T-helper 1 cell treated with Interleukin-12 subunit alpha and Interleukin-12 subunit beta and Interleukin-4 antibody, amounts not matched to agents 30 ng/mL and 1 ng/mL, for 36 hours (primary cell): ENCODE measurements at regions not wholly inside any gene's neighbourhood (a gene's known extent, or its start where the extent isn't known, plus 50 kb on each side); places are given as distances from the start of the nearest gene placed in this dataset.
"Not testable (repeated sequence)": the region's sequence is repeated elsewhere in the genome, so short reads cannot be mapped to it uniquely, and the experiment has no call there.

Experiments
- intact Hi-C: fragments of 100-400 bp; cut with micrococcal nuclease; formaldehyde crosslinking; loops from one replicate; pipeline ENCODE4 v1.15.1; 2024

DNA sequence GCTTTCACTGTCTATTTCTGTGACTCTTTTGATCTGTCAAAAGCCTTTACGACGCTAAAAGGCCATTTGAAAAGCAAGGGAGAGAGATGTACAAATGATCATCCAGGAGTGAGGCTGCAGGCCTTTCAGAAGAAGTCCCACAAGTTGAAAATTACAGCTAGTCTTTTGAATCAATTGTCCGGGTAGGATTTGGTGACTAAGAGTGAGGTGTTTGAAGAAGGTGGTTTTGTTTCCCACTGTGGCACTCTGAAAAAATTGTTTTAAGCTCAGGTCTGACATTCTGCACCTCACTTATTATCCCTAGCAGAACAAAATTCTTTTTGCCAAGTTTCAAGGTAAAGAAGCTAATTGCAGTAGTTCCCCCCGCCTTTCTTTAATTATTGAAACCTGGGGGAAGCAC is 50.8 kb upstream of the TMEM108 start:
- intact Hi-C loops = no loop called here

DNA sequence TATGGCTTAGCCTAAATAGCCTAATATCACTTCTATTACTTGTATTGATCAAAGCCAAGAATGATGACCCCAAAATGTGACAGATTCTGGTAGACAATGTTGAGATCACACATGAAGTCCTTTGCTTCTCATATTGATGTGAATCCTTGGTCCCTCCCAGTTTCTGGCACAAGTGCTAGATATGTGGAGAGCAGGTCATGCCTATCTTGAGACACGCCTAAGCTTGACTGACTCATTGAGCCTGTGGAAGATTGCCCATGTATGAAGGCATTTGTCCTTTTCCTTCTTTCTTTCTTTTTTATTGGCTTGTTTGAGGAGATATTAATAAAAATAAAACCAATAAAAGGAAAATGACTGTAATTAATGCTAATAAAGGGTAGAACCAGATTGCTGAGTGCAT is 54.0 kb upstream of the TMEM108 start:
- intact Hi-C loops = no loop called here

DNA sequence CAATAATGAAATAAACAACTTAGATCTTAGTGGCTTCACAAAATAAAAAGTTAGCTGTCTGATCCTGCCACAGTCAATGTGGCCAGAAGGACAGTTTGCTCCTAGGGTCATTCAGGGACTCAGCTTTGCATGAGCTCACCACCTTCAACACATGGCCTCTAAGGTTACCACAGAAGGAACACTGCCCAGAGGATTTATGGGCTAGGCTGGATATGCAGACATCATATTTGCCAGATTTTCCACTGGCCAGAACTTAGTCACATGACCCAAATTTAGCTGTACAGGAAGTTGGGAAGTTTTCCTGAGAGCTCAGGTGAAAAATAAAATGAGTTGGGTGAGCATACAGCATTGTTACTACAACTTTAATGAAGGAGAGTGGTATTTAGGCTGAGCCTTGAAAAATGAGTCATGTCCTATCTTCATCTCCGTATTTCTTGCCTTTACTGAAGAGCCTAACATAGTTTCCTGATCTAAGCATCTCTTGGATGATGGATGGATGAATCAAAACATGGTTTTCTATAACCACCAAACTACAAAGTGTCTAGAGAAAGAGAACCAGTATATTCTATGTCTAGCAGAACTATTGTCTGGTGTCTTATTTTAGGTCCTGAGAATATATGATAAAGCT is 54.9 kb upstream of the TMEM108 start:
- intact Hi-C loops = no loop called here

DNA sequence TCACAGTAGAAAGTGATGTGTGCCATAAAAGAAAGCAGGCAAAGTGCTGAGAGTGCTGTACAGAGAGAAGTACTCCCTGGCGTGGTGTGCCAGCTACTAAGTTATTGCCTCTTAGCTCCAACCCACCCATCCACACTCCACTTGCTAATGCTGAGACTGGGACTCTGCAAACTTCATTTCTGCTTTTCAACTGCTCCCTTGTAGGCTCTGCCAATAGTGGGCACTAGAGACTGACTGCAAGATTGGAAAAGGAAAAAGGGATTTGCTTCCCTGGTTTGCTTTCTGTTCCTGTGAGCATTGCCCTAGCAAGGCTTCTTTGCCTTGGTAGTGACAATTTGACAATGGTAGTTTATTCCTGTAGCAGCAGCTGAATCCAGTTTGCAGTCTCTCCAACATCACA is 56.5 kb upstream of the TMEM108 start:
- intact Hi-C loops = no loop called here

DNA sequence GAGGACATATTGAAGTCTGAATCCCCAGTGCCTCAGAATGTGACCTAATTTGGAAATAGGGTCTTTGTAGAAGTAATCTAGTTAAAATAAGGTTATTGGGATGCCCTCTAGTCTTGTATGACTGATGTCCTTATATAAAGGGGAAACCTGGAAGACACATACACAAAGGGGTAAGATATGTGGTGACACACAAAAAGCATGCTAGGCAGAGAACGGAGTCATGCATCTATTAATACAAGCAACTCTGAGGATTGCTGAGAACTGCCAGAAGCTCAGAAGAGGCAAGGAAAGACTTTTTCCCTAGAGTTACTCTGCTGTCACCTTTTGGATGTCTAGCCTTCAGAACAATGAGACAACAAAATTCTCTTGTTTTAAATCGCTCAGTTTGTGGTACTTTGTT is 58.1 kb upstream of the TMEM108 start:
- intact Hi-C loops = no loop called here

DNA sequence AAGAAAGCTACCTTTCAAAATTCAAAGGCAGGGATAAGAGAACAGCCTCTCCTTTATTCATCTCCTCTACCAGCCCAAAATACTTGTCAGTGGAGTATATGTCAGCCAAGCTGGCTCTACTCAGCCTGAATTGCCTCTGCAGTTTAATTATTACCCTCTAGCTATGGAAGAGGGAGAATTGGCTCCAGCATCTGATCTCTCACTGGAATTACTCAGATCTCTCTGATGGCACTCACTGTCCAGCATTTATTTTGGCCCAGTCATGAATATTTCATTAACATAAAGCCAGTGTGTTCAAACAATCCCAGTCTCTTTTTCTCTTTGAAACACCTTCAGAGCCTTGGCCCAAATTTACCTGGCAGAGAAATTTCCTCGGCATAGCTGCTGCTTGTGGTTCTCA is 58.6 kb upstream of the TMEM108 start:
- intact Hi-C loops = no loop called here

DNA sequence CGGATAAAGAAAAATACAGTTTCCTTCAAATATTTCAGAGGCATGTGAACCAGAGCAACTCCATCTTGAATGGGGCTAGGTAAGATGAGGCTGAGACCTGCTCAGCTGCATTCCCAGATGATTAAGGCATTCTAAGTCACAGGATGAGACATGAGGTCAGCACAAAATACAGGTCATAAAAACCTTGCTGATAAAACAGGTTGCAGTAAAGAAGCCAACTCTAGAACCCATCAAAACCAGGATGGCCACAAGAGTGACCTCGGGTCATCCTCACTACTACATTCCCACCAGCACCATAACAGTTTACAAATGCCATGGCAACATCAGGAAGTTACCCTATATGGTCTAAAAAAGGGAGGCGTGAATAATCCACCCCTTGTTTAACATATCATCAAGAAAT is 59.2 kb upstream of the TMEM108 start:
- intact Hi-C loops = not testable (repeated sequence)

DNA sequence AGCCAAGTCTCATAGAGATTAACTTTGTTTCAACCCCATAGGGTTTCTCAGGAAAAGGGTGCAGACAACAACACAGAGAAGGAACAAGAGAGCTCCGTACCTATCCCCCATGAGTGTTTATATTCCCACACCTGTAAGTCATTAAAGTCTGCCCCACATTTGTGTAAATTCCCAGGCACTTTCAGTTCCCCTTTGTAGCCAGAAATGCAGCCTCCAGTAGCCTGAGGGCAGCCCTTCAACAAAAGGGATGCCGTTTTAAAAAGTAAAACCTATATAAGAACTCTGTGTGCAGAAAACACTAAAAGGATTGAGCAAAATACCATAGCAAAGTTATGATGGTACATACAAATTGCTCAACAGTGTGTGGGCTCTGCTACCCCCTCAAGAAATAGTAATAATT is 59.7 kb upstream of the TMEM108 start:
- intact Hi-C loops = no loop called here

DNA sequence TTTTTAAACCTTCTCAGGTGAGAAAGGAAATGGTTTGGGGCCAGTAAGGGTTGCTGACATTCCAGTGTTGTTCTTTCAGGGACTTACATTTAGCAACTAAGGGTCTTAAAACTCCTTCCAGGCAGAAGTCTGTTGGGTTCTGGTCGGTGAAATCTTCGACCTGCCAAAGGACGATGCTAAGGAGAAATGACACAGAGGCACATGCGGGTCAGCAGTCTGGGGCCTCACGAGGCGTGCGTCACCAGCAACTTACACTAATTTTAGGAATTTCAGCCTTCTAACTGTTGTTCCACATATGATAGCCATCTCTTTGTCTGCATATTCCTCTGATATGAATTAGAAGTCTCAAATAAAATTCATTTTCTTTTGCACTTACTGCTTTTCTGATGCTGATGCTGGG is 64.1 kb upstream of the TMEM108 start:
- intact Hi-C loops = no loop called here

DNA sequence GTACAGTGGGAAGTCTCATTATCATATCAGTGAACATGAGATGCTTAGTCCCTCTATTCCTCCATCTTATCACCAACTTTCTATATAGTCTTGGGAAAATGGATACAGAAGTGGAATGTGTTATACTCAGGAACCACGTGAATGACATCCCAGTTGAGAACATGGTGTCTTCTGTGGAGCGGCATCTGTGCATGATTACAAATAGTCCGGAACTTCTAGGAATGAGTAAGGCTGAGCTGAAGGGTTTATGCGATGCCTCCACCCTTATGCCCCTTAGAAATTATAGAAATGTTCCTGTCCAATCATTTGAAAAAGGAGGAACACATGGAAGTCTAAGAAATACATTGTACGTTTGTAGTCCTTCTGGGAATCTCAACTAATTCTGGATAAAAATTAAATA is 64.8 kb upstream of the TMEM108 start:
- intact Hi-C loops = no loop called here

DNA sequence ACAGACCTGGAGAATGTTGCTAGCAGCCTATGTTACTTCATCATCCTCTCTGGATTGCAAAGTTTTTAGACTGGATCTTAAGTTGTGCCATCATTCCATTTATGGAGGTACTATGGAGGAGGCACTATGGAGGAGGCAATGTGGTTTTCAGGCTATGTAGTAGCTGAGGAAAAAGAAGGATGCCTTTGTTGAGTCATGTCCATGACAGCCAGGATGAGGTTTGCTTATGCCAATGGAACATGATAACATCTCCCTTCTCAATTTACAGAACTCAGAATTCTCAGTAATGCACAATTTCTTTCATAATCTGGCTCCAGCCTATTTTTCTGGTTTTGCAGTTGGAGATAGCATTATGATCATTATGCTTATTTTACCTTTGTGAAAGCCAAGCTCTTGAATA is 65.9 kb upstream of the TMEM108 start:
- intact Hi-C loops = no loop called here

DNA sequence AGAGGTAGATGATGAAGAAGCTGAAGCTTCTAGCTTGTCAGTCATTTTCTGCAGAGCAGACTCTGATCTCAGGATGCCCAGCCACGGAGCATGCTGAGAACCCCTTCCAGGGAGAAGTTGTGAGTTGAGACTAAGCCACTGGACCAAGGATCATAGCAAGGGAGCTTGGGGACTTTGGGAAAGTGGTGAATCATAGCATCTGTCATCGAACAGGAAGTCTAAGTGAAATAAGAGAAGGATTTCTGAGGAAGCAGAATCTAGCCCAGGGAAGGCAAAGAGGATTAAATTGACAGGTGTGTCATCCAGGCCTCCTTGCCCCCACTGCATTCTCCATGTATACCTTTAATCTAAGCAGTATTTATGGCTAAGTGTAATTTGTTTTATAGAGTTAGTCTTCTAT is 71.8 kb upstream of the TMEM108 start:
- intact Hi-C loops = no loop called here

DNA sequence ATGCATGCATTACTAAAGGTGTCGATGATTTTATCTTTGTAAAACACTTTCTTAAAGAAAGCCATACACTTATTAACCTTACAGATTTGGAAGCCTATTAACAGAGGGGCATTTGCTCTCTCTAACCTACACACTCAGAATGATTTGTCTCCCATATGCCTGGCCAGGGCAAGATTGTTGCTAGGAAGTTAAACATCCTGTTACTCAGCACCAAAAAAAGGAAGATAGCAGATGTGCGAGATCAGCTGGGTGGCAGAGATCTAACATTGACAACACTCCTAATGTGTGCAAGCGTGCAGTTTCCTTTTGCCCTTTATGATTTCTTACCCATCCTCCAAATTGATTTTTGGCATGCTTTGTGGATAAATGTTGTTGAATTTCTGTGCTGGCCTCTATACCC is 73.9 kb upstream of the TMEM108 start:
- intact Hi-C loops = no loop called here

DNA sequence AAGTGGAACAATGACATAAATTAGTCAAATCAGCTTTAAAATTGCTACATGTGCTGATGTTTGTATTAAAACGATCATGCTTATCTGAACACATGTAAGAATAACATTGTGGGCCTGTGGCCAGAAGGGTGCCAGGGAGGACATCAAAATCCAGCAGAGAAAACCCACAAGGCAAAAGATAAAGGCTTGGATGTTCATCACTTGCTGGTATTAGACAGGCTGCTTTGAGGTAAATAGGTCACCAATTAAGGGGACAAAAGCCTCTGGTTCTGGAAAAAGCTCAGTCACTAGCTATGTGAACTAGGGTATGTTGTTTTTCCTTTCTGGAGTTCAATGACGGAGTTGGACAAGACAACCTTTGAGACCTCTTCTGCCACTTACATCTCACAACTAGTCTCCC is 74.4 kb upstream of the TMEM108 start:
- intact Hi-C loops = no loop called here

DNA sequence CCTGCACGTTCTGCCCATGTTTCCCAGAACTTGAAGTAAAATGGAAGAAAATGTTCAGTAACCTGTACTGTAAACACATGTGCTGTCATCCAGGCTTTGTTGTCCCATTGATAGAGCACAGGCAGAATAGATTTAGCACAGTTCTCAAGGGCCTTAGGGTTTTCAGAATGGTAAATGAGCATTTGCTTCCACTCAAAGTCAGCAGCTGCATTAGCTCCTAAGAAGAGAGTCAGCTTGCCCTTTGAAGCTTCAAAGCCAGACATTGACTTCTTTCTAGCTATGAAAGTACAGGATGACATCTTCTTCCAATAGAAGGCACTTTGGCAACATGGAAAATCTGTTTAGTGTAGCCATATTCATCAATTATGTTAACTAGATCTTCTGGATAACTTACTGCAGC is 76.2 kb upstream of the TMEM108 start:
- intact Hi-C loops = no loop called here

DNA sequence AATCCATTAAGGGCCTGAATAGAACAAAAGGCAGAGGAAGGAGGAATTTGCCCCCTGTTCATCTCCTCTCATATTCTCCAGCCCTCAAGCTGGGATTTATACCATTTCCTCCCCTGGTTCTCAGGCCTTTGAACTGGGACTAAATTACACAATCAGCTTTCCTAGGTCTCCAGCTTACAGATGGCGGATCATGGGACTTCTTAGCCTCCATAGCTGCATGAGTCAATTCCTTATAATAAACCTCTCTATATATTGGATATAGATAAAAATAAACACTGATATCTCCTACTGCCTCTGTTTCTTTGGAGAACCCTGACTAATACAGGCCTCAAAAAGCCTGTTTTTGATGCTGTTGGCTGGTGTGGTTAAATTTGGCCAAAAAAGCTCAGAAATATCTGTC is 84.5 kb upstream of the TMEM108 start:
- intact Hi-C loops = no loop called here

DNA sequence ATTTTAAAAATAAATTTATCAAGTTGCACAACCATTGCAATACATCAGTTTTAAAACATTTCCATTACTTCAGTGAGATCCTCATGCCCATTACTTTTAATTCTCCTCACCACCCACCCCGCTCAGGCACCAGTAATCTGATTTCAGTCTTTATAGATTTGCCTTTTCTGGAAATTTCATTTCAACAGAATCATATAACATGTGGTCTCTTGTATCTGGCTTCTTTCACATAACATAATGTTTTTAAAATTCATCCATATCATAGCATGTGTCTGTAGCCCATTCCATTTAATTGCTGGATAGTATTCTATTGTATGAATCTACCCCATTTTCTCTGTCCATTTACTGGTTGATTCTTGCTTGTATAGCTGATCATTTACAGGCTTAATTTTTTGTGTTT is 110.3 kb upstream of the TMEM108 start:
- intact Hi-C loops = no loop called here

DNA sequence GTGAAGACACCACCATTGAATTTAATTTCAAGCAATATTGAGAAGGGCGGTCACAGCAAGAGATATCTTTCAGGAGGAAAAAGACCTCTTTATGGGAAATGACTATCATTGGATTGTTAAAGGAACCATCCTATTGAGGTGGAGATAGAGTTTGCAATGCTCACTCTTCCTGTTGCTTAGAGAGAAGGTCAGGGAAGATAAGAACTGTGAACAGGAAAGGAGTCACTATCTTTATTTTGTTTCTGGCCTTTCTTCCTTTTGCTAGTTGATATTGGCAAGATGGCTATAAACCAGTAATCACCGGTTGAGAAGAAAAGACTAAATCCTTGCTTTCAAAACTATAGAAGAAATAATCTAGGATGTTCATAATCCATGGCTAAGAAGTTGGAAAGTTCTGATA is 112.1 kb upstream of the TMEM108 start:
- intact Hi-C loops = no loop called here

DNA sequence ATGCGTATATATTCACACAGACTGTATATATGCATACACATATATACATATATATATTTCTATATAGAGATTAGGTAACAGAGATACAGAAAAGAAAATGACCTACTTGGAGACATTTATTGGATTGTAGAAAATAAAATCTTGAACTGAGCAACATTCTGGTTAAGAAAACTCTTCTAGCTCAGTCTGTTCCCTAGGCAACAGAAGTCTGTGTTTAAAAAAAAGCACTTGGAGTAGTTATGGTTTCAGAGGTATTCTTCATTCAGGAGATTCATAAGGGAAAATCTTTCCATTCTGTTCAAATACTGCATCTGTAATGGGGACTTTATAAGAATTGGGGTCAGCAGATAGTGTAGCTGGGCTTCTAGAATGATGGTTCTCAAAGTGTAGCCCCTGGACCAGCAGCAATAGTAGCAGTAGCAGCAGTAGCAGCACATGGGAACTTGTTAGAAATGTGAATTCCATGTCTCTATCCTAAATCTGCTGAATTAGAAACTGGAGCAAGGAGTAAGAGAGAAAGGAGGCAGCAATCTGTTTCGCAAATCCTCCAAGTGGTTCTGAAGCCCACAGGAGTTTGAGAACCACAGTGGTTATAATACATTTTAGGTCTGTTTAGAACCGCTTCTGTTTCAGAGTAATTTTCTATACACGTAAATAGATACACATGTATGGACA is 112.8 kb upstream of the TMEM108 start:
- intact Hi-C loops = no loop called here

DNA sequence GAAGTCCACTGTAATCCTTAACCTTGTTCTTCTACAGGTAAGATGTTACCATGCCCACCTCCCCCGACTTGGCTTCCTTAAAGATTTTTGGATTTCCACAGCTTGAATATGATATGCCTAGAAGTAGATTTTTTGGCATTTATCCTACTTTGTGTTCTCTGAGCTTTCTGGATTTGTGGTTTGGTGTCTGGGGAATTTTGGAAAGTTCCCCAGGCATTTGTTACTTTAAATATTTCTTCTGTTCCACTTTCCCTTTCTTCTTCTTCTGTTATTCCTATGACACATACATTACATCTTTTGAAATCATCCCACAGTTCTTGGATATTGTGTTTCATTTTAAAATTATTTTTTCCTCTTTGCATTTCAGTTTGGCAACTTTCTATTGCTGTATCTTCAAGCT is 122.1 kb upstream of the TMEM108 start:
- intact Hi-C loops = no loop called here

DNA sequence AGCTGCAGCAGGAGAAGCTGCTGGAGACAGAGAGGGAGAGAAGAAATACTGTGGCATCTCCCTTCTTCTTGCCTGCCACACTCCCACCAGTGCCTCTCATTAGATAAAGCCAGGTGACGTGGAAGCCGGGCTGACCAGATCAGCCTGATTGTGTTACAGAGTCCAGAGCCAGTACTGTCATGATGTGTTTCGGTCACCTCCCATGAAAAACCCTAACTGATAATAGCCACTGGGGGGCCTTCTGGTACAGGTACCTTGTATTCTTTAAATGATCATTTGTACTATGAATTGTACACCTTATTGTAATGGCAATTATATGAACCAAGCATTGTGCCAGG is 125.8 kb upstream of the TMEM108 start:
- intact Hi-C loops = no loop called here

DNA sequence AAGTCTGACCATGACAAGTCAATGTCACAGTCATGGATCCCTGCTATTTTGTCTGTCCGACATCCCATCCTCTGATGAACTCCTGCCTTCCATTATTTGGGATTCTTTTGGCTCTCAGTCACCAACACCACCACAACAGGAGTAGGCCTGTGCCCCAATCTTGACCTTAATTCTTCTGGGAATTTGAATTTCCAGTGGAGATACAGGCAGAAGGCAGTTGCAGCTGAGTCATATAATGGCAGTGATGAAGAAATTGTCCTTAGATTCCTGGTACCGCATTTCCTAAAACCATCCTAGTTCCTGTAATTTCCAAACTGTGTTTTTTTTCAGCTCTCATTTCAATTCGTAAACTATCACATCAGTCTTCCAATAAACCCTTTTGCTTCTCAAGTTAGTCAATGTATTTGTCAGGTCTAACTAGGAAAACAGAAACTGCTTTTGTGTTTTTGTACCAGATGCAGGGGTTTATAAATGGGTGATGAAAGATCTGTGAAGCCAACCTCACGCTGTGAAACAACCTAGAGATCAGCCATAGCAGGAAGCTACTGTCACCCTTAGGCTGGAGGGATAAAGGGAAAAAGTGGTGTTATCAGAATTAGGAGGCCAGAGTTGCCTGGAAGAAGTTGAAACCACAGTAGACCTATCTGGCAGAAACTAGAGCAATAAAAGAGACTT is 126.3 kb upstream of the TMEM108 start:
- intact Hi-C loops = no loop called here

DNA sequence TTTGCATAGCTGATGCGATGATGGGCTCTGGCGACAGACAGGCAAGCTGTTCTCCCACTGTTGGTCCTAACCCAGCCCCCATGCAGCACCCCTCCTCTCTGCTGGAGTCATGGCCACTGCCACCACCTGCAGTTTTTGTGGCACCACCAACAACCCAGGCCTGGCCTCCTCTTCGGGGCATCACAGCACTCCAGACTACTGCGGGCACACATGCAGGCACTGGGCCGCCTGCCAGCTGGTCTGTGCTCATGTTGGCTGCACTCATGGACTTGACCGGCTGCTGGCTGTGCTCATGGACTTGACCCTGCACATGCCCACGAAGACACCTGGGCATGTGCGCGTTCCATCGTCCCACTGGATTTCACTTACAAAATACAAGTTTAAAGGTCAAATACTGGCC is 130.9 kb upstream of the TMEM108 start:
- intact Hi-C loops = no loop called here
